DMS153 treated with DMSO at 0.1 percent for 48 hours (cell line): ENCODE measurements at regions not wholly inside any gene's neighbourhood (a gene's known extent, or its start where the extent isn't known, plus 50 kb on each side); places are given as distances from the start of the nearest gene placed in this dataset.

Source experiments
- DNase-seq: peaks from one replicate; lab custom pipeline; 2025; ENCODE audit not compliant: unreplicated experiment; lab: John Stamatoyannopoulos, UW

DNA sequence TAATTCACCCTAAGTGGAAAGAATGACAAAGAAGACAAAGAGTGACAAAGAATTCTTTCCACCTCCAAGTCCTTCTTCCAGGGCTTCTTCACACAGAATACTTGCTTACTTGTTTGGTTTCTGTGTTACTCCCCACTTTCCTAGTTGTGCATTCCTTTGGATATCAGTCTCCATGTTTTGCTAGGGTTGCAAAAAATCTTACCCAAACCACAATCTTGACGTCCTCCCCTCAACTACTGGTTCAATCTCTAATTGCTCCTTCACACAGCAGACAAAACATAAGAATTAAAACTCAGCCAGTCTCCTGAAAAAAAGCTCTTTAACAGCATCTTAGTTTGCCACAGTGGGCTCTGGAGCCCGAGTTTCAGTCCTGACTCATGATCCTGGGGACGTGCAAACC, 297.6 kb upstream of the CHRNA7 start:
- no peak for DNase-seq

GRCh38 chr15:31733424-31733823, 296.9 kb upstream of the CHRNA7 start:
- no peak for DNase-seq

DNA sequence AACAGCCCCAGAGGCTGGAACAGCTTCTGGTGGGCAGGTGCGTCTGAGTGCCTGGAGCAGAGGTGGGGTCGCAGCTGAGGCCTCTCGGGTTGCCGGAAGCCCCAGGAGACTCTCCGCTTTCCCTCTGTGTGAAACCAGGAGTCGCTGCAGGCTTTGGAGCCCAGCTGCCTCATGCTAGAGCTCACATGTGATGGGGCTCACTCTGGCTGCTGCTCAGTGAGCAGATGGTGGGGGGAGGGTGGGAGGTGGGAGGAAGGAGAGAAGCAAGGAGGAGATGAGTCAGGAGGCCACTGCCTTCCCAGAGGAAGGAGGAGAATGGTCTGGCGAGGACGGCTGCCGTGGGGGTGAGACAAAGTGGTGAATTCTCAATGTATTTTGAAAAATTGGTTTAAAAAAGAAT, 290.1 kb upstream of the CHRNA7 start:
- DNase-seq: no peak

- DNase-seq: no peak
Observed at GRCh38 chr15:31745841-31746240, 284.5 kb upstream of the CHRNA7 start.

DNA sequence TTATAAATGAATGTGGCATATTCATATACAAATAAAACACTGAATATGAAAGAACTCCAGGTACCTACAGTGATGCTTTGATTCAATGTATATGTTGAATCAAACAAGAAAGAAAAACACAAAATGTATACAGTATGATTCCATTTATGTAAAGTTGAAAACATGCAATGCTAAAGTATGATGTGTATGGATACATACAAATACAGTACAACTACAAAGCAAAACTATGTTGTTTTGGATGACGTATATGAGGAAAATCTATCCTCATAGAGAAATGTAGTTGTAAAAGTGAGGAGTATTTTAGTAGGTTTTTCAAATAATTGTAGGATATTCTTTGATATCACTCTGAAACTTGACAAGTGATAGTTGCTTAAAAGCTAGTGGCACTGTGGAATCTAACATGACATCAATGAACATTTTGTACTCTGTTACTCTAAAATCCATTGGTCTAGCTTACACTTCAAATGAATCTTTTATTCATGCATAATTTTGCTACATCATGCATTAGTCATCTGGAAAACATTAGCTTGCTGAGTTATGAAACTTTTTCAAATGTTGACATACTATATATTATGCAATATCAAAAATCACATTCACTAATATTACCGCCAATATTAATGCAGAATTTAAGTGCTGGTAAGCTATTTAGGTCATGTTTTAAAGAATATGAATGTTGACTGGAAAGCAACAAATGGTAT, 278.1 kb upstream of the CHRNA7 start:
- no peak for DNase-seq

GRCh38 chr15:31752905-31753304, 277.4 kb upstream of the CHRNA7 start:
- no peak for DNase-seq

DNA sequence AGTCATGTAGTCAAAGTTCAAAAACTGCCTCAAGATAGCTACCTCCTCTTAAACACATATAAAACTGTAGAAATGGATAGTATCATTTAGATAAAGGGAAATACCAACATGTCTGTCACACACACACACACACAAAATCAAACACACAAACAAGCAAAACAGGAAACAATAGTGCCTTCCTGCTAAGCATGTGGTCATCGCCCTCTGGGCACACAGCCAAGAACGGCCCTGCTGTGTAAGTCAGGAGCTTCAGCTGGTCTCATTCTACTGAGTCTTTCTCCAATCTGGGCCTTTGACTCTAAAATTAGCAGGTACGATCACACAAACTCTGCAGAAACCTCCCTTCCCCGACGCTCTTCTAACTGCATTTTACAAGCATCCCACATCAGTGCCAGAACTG, 272.2 kb upstream of the CHRNA7 start:
- peak; percentile 6 for DNase-seq

DNA sequence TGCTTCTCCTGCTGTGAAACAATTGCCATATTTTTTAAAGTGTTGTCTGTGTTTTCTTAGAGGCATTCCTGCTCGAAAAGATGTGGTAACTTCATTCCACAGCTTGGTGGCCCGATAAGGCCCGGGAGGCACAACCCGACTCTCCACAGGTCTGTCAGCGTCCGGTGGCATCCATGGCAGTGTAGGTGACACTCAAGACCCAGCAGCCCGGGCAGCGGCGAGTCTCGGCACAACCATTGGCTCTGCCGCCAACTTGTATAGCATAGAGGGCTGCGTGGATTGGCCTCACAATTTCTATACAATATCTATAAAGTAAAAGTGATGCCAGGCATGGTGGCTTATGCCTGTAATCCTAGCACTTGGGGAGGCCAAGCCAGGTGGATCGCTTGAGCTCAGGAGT, 262.3 kb upstream of the CHRNA7 start:
- DNase-seq: no peak

GRCh38 chr15:31774045-31774444, 256.3 kb upstream of the CHRNA7 start:
- DNase-seq: no peak

GRCh38 chr15:31776039-31776438, 254.3 kb upstream of the CHRNA7 start:
- no peak for DNase-seq

- no peak for DNase-seq
Observed at GRCh38 chr15:31781261-31781660, 249.1 kb upstream of the CHRNA7 start.

- DNase-seq: no peak
Observed at GRCh38 chr15:31782016-31782783, 248.1 kb upstream of the CHRNA7 start.

- no peak for DNase-seq
Observed at GRCh38 chr15:31782951-31783350, 247.4 kb upstream of the CHRNA7 start.

DNA sequence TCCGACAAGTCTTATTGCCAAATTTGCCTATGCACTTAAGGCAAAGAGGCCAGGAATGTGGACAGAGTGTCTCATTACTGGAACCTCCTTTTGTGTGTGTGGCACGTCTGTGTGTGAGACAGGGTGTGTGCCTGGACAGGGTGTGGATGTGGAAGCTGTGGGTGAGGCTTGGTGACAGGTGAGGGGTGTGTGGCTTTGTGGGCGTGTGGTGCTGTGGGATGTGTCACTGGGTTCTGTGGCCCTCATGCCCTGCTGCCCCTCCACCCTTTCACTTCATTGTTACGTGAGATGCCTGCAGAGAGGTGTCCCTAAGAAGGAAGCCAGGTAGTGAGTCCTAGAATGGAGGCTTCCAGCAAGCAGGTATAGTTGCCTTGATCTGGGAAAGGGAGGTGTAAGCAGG, 244.0 kb upstream of the CHRNA7 start:
- DNase-seq: no peak

DNA sequence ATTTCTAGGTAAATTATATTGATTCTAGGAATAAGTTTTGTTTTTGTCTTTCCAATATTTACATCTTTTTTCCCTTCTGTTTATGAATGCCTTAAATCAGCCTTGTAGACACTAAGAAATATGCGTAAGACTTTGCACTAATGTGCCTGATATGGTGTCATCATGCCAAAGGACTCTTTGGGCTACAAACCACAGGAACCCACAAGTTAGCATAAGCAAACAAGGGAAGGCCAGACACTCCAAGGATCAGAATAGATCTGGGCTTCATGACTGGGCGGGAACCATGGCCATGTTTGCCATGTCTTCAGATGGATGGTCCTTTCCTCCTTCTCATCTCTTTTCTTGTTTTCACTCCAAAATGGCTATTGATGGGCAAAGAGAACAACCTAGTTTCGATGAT, 242.2 kb upstream of the CHRNA7 start:
- DNase-seq: no peak

- DNase-seq: no peak
Observed at GRCh38 chr15:31792611-31793199, 237.6 kb upstream of the CHRNA7 start.

DNA sequence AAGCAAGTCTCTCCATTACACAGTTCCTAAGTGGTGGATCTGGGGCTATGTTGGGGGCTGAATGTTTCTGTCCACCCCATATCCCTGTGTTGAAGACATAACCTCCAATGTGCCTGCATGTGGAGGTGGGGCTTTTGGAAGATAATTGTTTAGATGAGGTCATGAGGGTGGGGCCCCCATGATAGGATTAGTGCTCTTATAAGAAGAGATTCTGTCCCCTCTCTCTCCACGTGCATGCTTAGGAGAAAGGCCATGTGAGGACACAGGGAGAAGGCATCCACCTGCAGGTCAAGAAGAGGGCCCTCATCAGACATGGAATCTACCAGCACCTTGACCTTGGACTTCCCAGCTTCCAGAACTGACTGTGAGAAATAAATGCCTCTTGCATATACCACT, 231.0 kb upstream of the CHRNA7 start:
- DNase-seq: no peak

DNA sequence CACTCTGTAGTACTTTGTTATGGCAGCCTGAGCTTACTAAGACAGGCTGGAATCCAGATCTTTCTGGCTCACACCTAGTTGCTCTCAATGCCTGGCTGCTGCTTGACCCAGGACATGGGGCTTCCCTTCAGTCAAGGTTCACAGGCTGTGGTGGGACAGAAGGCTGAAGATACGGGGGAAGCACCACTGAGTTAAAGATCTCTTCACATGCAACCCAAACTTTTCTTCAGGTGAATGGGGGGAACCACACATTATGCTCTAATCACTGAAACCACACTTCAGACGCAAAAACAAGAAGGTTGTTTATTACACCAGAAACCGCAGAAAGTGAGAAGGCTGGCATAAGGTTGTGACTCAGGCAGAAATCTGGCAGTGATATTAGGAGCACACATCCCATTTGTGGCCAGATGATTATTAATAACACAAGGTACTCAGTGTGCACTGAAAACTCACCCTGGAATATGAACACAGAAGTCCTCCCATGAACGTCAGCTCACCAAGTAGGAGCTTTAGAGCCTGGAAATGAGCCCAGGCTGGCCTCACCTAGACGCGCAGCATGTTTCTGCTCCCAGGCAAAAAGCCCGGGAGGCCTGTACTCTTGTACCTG, 230.5 kb upstream of the CHRNA7 start:
- no peak for DNase-seq

- DNase-seq: no peak
Observed at GRCh38 chr15:31801152-31801551, 229.2 kb upstream of the CHRNA7 start.

DNA sequence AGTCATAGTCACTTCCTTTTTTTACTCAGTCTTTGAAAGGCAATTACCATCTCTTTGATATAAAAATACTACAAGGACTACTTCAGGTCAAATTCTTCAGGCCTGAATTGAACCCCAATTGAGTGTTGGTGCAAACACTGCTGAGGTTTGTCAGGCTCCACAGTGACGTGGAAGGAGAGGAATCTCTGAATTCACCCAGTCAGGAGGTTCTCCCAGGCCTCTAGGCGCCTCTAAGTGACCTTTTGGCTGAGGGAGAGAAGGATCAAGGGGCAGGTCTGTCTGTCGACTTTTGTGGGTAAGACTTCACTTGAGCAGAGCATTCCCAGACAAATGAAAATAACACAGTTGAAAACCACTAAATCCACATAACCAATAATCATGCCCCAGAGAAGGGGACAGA, 227.6 kb upstream of the CHRNA7 start:
- no peak for DNase-seq

DNA sequence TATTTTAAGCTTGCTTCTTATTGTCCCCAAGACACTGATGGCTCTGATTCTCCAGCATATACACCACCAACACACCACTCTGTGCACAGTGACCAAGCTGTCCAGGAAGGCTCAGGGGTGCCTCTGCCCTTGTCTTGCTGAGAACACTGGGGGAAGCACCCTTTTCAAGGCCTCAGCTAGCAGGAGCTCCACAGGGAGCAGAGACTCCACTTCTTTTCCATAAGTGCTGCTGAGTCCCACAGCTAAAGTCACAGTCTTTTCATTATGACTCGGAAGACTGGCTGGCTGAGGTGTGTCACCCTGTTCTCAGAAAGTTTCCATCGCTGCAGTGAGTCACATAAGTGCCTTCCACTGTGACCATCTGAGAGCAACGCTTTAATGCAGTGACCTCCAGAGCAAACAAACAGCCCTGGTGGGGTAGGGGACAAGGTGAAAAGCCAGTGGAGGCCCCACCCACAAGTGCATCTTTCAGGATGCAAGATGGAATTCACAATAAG, 226.9 kb upstream of the CHRNA7 start:
- DNase-seq: no peak
